ENCODE measurements at regions not wholly inside any gene's neighbourhood (a gene's known extent, or its start where the extent isn't known, plus 50 kb on each side); places are given as distances from the start of the nearest gene placed in this dataset.

DNA sequence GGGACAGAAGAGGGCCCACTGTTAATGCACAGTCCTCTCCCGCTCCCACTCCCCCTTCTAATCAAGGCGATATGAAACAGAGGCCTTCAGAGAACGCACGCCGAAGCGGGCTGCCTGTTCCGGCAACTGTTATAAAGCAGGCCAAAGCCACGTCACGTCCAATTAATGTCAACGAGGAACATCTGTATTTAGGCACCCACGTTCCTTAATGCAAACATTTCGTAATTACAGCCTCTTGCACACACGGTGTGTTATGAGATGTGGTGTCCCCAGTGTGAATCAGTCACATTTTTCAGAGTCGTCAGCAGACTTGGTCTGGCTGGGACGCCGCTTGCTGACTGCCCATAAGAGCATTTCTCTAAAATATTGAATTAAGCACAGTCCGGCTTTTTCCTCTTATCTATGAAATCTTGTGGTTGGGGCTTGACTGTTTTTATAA lies 339.0 kb downstream of the NSG2 start:
- TF ChIP-seq EP300 (IDR thresholded peaks at IDR 0.05) (no peak), CTCF (IDR thresholded peaks at IDR 0.05) (no peak)

Data from gastroesophageal sphincter (tissue), 3 donors.